GM12878 (cell line): ENCODE measurements at regions not wholly inside any gene's neighbourhood (a gene's known extent, or its start where the extent isn't known, plus 50 kb on each side); places are given as distances from the start of the nearest gene placed in this dataset.
"Not testable (repeated sequence)": the region's sequence is repeated elsewhere in the genome, so short reads cannot be mapped to it uniquely, and the experiment has no call there.

ENCODE experiments used
- ATAC-seq: fragments of 200-7000 bp; cut with Tn5 transposase; 3 replicates; pipeline ENCODE4 v1.9.1; 2020; ENCODE audit warnings: mild to moderate bottlenecking, moderate library complexity
- BruUV-seq: library from RNA; stranded (reverse); fragments of 400-500 nt; replicated peaks from 2 replicates; lab custom pipeline; 2021; lab: Mats Ljungman, UMichigan
- CTCF ChIA-PET: fragments of 300-600 bp; sonication (Branson Sonifier 250); formaldehyde crosslinking; extraction: SDS; loops from one replicate; lab custom pipeline; 2021; ENCODE audit warnings: inconsistent platforms; lab: Yijun Ruan, JAX
- POLR2A ChIA-PET: fragments of 350-600 bp; formaldehyde crosslinking; extraction: SDS; loops from one replicate; lab custom pipeline; 2021; ENCODE audit warnings: inconsistent platforms; lab: Charles Lee
- RAD21 ChIA-PET: fragments of 300-600 bp; sonication (Branson Sonifier 250); formaldehyde crosslinking; loops from one replicate; lab custom pipeline; 2023; ENCODE audit warnings: antibody characterized with exemption; ENCODE audit not compliant: unreplicated experiment; lab: Charles Lee
- SMC1A ChIA-PET: fragments of 300-600 bp; sonication (Branson Sonifier 250); formaldehyde crosslinking; loops from one replicate; lab custom pipeline; 2023; ENCODE audit not compliant: unreplicated experiment, uncharacterized antibody; lab: Charles Lee
- DNase-seq: peaks from one replicate; pipeline ENCODE4 v3.0.0-alpha.2; 2011; ENCODE audit warnings: low read depth, low spot score
- FAIRE-seq: peaks from 3 replicates; lab custom pipeline; 2011; peaks lifted over from hg19 to GRCh38; lab: Jason Lieb, UNC
- H2AFZ ChIP-seq: 2 replicates; pipeline ENCODE4 v1.6.0; 2011; ENCODE audit warnings: low read depth, low read length, control low read depth; ENCODE audit not compliant: control insufficient read depth
- H3K27ac ChIP-seq: 2 replicates; pipeline ENCODE4 v1.5.1; 2011; ENCODE audit warnings: control low read depth; ENCODE audit not compliant: control insufficient read depth, insufficient read depth
- H3K27me3 ChIP-seq, 2 experiments: replicated peaks in 1 of 2; 2 replicates each; pipeline versions ENCODE4 v1.6.0 to v1.6.1; 2011; ENCODE audit warnings: low read length in 1 of 2; ENCODE audit not compliant: control insufficient read depth in 2 of 2, insufficient read depth in 2 of 2
- H3K36me3 ChIP-seq, 2 experiments: 2 replicates each; pipeline ENCODE4 v1.5.1; 2011; ENCODE audit warnings: low read length in 1 of 2; ENCODE audit not compliant: control insufficient read depth in 2 of 2, insufficient read depth in 2 of 2
- H3K4me1 ChIP-seq: 2 replicates; pipeline ENCODE4 v1.6.1; 2011; ENCODE audit warnings: mild to moderate bottlenecking, low read length, moderate library complexity, mixed read lengths; ENCODE audit not compliant: control insufficient read depth, insufficient read depth
- H3K4me2 ChIP-seq: 2 replicates; pipeline ENCODE4 v1.6.0; 2011; ENCODE audit warnings: control low read depth; ENCODE audit not compliant: control insufficient read depth, insufficient read depth
- H3K4me3 ChIP-seq: fragments of 200-600 bp; sonication (generic); 2 replicates; pipeline ENCODE4 v1.5.1; 2016
- H3K79me2 ChIP-seq: 2 replicates; pipeline ENCODE4 v1.6.0; 2011; ENCODE audit warnings: low read length; ENCODE audit not compliant: control insufficient read depth, insufficient read depth
- H3K9ac ChIP-seq: 2 replicates; pipeline ENCODE4 v1.8.0; 2011; ENCODE audit warnings: low read length, control low read depth, mixed read lengths; ENCODE audit not compliant: control insufficient read depth, insufficient read depth
- H3K9me3 ChIP-seq: replicated peaks from 3 replicates; pipeline ENCODE4 v1.5.1; 2011; ENCODE audit warnings: mild to moderate bottlenecking, low read length; ENCODE audit not compliant: control insufficient read depth, insufficient read depth
- H4K20me1 ChIP-seq: 2 replicates; pipeline ENCODE4 v1.6.0; 2011; ENCODE audit not compliant: control insufficient read depth, insufficient read depth
- E2F4 ChIP-seq: IDR thresholded peaks from 2 replicates; pipeline ENCODE4 v1.6.1; 2012; ENCODE audit warnings: low read depth, low read length, improper control_type of control experiment
- IKZF1 ChIP-seq: fragments of 450-650 bp; conservative IDR thresholded peaks from 2 replicates; pipeline ENCODE4 v1.6.1; 2017; ENCODE audit warnings: antibody characterized with exemption, mild to moderate bottlenecking
- NBN ChIP-seq: fragments of 450-650 bp; IDR thresholded peaks from 2 replicates; pipeline ENCODE4 v1.6.1; 2016
- WGBS: methylation state at CpG from one replicate; pipeline ENCODE4 v1.1.6; 2016; ENCODE audit warnings: low lambda C conversion rate; ENCODE audit not compliant: insufficient replicate concordance, insufficient coverage; ENCODE audit errors: missing lambda C conversion rate; 5-methylcytosine and 5-hydroxymethylcytosine counted together
- in situ Hi-C: fragments of 300-500 bp; cut with MboI; formaldehyde crosslinking; loops from 9 replicates; pipeline ENCODE4 v1.14.3; 2018; ENCODE audit warnings: mixed read lengths
- intact Hi-C: fragments of 100-400 bp; cut with micrococcal nuclease; formaldehyde crosslinking; loops from one replicate; pipeline ENCODE4 v1.14.2; 2022; ENCODE audit not compliant: unreplicated experiment

- ChIA-PET POLR2A (no interaction called here), SMC1A (no interaction called here), CTCF (interaction anchor here (1.1 kb wide), 1 partner anchor 223 kb away, joined by 3 read pairs; no protein-coding TSS in a partner anchor), RAD21 (no interaction called here)
- Histone ChIP-seq H3K27ac (no peak overlapping the region), H2AFZ (no peak overlapping the region), H3K4me2 (no peak overlapping the region), H3K36me3 (no peaks in the 10 kb centered on the region), H3K79me2 (no peaks in the 10 kb centered on the region), H3K4me1 (no peaks in the 10 kb centered on the region), H3K9me3 (no peaks in the 10 kb centered on the region), H3K9ac (no peak overlapping the region), H4K20me1 (no peaks in the 10 kb centered on the region), H3K4me3 (no peak overlapping the region), H3K27me3 (no peaks in the 10 kb centered on the region; a peak in 1 of 4 replicates)
- no peak for ATAC-seq
- no peak for TF ChIP-seq NBN
- TF ChIP-seq IKZF1 = no peak
- TF ChIP-seq E2F4 = no peak
- intact Hi-C loops = no loop called here
- in situ Hi-C loops = no loop called here
- no peak for DNase-seq
- WGBS = 46% methylated on average over 6 of the region's 6 CpGs
- BruUV-seq = no TSS peak
- no peak for FAIRE-seq
Measured at GRCh38 chr1:197841158-197841557, 61.3 kb upstream of the C1orf53 start.

- DNase-seq, CTCF ChIA-PET, H3K9ac ChIP-seq, H4K20me1 ChIP-seq, H3K4me1 ChIP-seq, in situ Hi-C loops, BruUV-seq, POLR2A ChIA-PET, H3K79me2 ChIP-seq, intact Hi-C loops, FAIRE-seq, H2AFZ ChIP-seq, H3K27ac ChIP-seq, RAD21 ChIA-PET, H3K27me3 ChIP-seq, H3K36me3 ChIP-seq, ATAC-seq, H3K9me3 ChIP-seq, H3K4me3 ChIP-seq, H3K4me2 ChIP-seq: not testable (repeated sequence)
- WGBS = 74% methylated on average over 3 of the region's 3 CpGs
- SMC1A ChIA-PET = interaction anchor here (1.2 kb wide), 1 partner anchor 147 kb away, joined by 4 read pairs; no protein-coding TSS in a partner anchor
Measured at GRCh38 chr1:197839786-197840185, 62.6 kb upstream of the C1orf53 start.
